HCT116 (cell line): ENCODE measurements at regions not wholly inside any gene's neighbourhood (a gene's known extent, or its start where the extent isn't known, plus 50 kb on each side); places are given as distances from the start of the nearest gene placed in this dataset.

ENCODE experiments used
- ATAC-seq: fragments of 200-7000 bp; cut with Tn5 transposase; 2 replicates; pipeline ENCODE4 v1.9.1; 2020; ENCODE audit warnings: mild to moderate bottlenecking, moderate library complexity
- BruUV-seq: library from RNA; stranded (reverse); fragments of 400-500 nt; replicated peaks from 2 replicates; lab custom pipeline; 2021; lab: Mats Ljungman, UMichigan
- CTCF ChIA-PET: fragments of 300-600 bp; sonication (Branson Sonifier 250); formaldehyde crosslinking; loops from one replicate; lab custom pipeline; 2021; ENCODE audit warnings: antibody characterized with exemption; lab: Charles Lee
- POLR2A ChIA-PET: fragments of 300-600, 350-600 bp; sonication (Branson Sonifier 250); formaldehyde crosslinking; loops from one replicate; lab custom pipeline; 2021; ENCODE audit warnings: antibody characterized with exemption; lab: Charles Lee
- RAD21 ChIA-PET, 2 experiments: fragments of 300-600 bp; sonication (Branson Sonifier 250); formaldehyde crosslinking; loops; one replicate each; lab custom pipeline; 2023; ENCODE audit warnings: low total read pairs in 2 of 2; ENCODE audit not compliant: uncharacterized antibody in 2 of 2, unreplicated experiment in 2 of 2, low non-redundant PET in 1 of 2; lab: Charles Lee
- DNase-seq: peaks from one replicate; pipeline ENCODE4 v3.0.0-alpha.2; 2010; ENCODE audit warnings: low read depth, low spot score
- H2AFZ ChIP-seq: fragments of 200-600 bp; shearing (Covaris generic), sonication (generic); 2 replicates; pipeline ENCODE4 v1.6.1; 2017; ENCODE audit warnings: low read depth, mixed run types, mixed read lengths, antibody characterized with exemption, low read length; ENCODE audit not compliant: poor library complexity, severe bottlenecking
- H3K27ac ChIP-seq: 2 replicates; pipeline ENCODE4 v1.5.1; 2012; ENCODE audit warnings: low read depth, low read length
- H3K27me3 ChIP-seq: fragments of 200-600 bp; sonication (generic); 2 replicates; pipeline ENCODE4 v1.6.1; 2016; ENCODE audit warnings: mixed run types, low read length, mixed read lengths; ENCODE audit not compliant: insufficient read depth
- H3K36me3 ChIP-seq, 2 experiments: fragments of 200-500 bp in 1 of 2; fragments of 200-600 bp in 1 of 2; sonication (Bioruptor generic) in 1 of 2; sonication (generic) in 1 of 2; 2 replicates each; pipeline versions ENCODE4 v1.5.1 to v1.6.1; 2014 to 2016; ENCODE audit warnings: low read length in 2 of 2, inconsistent platforms in 1 of 2, mixed read lengths in 1 of 2, mixed run types in 1 of 2; ENCODE audit not compliant: insufficient read depth in 2 of 2, control insufficient read depth in 1 of 2
- H3K4me1 ChIP-seq, 2 experiments: fragments of 200-600 bp in 1 of 2; sonication (generic) in 1 of 2; 2 replicates each; pipeline versions ENCODE4 v1.5.1 to v1.6.1; 2012 to 2017; ENCODE audit warnings: low read length in 2 of 2, inconsistent platforms in 1 of 2, mild to moderate bottlenecking in 1 of 2, mixed read lengths in 1 of 2, mixed run types in 1 of 2, moderate library complexity in 1 of 2; ENCODE audit not compliant: insufficient read depth in 2 of 2, control insufficient read depth in 1 of 2
- H3K4me2 ChIP-seq: fragments of 200-600 bp; sonication (generic); 2 replicates; pipeline ENCODE4 v1.6.1; 2017; ENCODE audit warnings: mixed run types, low read length, mixed read lengths
- H3K4me3 ChIP-seq, 2 experiments: fragments of 200-600 bp in 1 of 2; sonication (generic) in 1 of 2; replicated peaks in 1 of 2; 2 replicates each; pipeline ENCODE4 v1.5.1; 2011 to 2016; ENCODE audit warnings: low read length in 2 of 2, control low read depth in 1 of 2, low read depth in 1 of 2, mild to moderate bottlenecking in 1 of 2, mixed read lengths in 1 of 2, mixed run types in 1 of 2
- H3K79me2 ChIP-seq: fragments of 200-600 bp; sonication (generic); 2 replicates; pipeline ENCODE4 v1.6.1; 2017; ENCODE audit warnings: mild to moderate bottlenecking, mixed run types, low read length, moderate library complexity, mixed read lengths; ENCODE audit not compliant: insufficient read depth
- H3K9ac ChIP-seq: fragments of 200-600 bp; sonication (generic); 2 replicates; pipeline ENCODE4 v1.6.1; 2016; ENCODE audit warnings: low read length, mixed read lengths
- H3K9me2 ChIP-seq: fragments of 200-600 bp; sonication (generic), shearing (Covaris generic); 2 replicates; pipeline ENCODE4 v1.6.1; 2017; ENCODE audit warnings: mixed run types, mild to moderate bottlenecking, moderate library complexity; ENCODE audit not compliant: insufficient read depth
- H3K9me3 ChIP-seq, 2 experiments: fragments of 200-500 bp in 1 of 2; fragments of 200-600 bp in 1 of 2; sonication (Bioruptor generic) in 1 of 2; sonication (generic) in 1 of 2; 2 replicates each; pipeline ENCODE4 v1.6.1; 2014 to 2017; ENCODE audit warnings: low read length in 2 of 2, mixed read lengths in 2 of 2, inconsistent platforms in 1 of 2, low read depth in 1 of 2, mild to moderate bottlenecking in 1 of 2, mixed run types in 1 of 2, moderate library complexity in 1 of 2; ENCODE audit not compliant: control insufficient read depth in 1 of 2, insufficient read depth in 1 of 2
- H4K20me1 ChIP-seq: fragments of 200-600 bp; sonication (generic), shearing (Covaris generic); 2 replicates; pipeline ENCODE4 v1.6.1; 2017; ENCODE audit warnings: mixed run types, mild to moderate bottlenecking, moderate library complexity; ENCODE audit not compliant: insufficient read depth
- CBX3 ChIP-seq: IDR thresholded peaks from 2 replicates; pipeline ENCODE4 v1.6.1; 2012; ENCODE audit warnings: low read depth
- EGR1 ChIP-seq: IDR thresholded peaks from 2 replicates; pipeline ENCODE4 v1.6.1; 2012; ENCODE audit warnings: low read depth
- EZH2phosphoT487 ChIP-seq: fragments of 200-600 bp; IDR thresholded peaks from 2 replicates; pipeline ENCODE4 v1.6.1; 2018; ENCODE audit warnings: antibody characterized with exemption, borderline replicate concordance
- JUND ChIP-seq: IDR thresholded peaks from 2 replicates; pipeline ENCODE4 v1.6.1; 2012
- RAD21 ChIP-seq: IDR thresholded peaks from 2 replicates; pipeline ENCODE4 v1.6.1; 2012; ENCODE audit warnings: low read depth, mild to moderate bottlenecking
- SRF ChIP-seq: IDR thresholded peaks from 2 replicates; pipeline ENCODE4 v1.6.1; 2012; ENCODE audit warnings: low read depth
- ZNF274 ChIP-seq: fragments of 200-500 bp; sonication (Bioruptor generic); IDR thresholded peaks from 2 replicates; pipeline ENCODE4 v1.6.1; 2014; ENCODE audit warnings: mild to moderate bottlenecking, low read depth, low read length, inconsistent platforms
- intact Hi-C: fragments of 100-400 bp; cut with micrococcal nuclease; formaldehyde crosslinking; loops from 2 replicates; pipeline ENCODE4 v1.10.0; 2022
- TF ChIP-seq, protein P1 (sequence below): IDR thresholded peaks from 2 replicates; pipeline ENCODE4 v1.6.1; 2012; ENCODE audit warnings: low read depth
- TF ChIP-seq, protein P2 (sequence below): IDR thresholded peaks from 2 replicates; pipeline ENCODE4 v1.6.1; 2012
- TF ChIP-seq, protein P3 (sequence below): IDR thresholded peaks from 2 replicates; pipeline ENCODE4 v1.6.1; 2011; ENCODE audit warnings: mild to moderate bottlenecking, low read length, moderate library complexity; ENCODE audit not compliant: insufficient replicate concordance; ENCODE audit errors: extremely low read depth
- TF ChIP-seq, protein P4 (sequence below): IDR thresholded peaks from 2 replicates; pipeline ENCODE4 v1.6.1; 2012

DNA sequence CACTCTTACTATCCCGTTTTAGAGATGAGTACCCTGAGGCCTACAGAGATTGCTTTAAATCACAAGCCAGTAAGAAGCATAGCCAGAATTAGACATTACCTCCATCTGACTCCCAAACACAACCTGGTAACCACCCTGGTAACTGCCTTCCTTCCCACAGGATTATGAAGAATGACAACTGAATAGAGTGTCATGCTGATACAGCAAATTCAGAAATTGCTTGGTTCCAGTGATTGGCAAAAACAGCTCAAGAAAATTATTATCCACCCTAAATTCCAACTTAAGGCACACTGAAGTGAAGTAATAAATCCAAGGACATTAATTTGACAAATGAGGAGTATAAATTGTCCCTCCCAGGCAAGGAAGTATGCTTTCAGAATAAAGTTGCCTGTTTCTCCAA, 195.8 kb upstream of the RBMS1 start:
- no peak for TF ChIP-seq ZNF274
- no peak for TF ChIP-seq CBX3
- TF ChIP-seq, protein P1, sequence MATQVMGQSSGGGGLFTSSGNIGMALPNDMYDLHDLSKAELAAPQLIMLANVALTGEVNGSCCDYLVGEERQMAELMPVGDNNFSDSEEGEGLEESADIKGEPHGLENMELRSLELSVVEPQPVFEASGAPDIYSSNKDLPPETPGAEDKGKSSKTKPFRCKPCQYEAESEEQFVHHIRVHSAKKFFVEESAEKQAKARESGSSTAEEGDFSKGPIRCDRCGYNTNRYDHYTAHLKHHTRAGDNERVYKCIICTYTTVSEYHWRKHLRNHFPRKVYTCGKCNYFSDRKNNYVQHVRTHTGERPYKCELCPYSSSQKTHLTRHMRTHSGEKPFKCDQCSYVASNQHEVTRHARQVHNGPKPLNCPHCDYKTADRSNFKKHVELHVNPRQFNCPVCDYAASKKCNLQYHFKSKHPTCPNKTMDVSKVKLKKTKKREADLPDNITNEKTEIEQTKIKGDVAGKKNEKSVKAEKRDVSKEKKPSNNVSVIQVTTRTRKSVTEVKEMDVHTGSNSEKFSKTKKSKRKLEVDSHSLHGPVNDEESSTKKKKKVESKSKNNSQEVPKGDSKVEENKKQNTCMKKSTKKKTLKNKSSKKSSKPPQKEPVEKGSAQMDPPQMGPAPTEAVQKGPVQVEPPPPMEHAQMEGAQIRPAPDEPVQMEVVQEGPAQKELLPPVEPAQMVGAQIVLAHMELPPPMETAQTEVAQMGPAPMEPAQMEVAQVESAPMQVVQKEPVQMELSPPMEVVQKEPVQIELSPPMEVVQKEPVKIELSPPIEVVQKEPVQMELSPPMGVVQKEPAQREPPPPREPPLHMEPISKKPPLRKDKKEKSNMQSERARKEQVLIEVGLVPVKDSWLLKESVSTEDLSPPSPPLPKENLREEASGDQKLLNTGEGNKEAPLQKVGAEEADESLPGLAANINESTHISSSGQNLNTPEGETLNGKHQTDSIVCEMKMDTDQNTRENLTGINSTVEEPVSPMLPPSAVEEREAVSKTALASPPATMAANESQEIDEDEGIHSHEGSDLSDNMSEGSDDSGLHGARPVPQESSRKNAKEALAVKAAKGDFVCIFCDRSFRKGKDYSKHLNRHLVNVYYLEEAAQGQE, result no peak
- TF ChIP-seq EZH2phosphoT487, result no peak
- TF ChIP-seq, protein P2, sequence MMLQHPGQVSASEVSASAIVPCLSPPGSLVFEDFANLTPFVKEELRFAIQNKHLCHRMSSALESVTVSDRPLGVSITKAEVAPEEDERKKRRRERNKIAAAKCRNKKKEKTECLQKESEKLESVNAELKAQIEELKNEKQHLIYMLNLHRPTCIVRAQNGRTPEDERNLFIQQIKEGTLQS, result no peak
- TF ChIP-seq JUND, result no peak
- TF ChIP-seq SRF, result no peak
- TF ChIP-seq, protein P3, sequence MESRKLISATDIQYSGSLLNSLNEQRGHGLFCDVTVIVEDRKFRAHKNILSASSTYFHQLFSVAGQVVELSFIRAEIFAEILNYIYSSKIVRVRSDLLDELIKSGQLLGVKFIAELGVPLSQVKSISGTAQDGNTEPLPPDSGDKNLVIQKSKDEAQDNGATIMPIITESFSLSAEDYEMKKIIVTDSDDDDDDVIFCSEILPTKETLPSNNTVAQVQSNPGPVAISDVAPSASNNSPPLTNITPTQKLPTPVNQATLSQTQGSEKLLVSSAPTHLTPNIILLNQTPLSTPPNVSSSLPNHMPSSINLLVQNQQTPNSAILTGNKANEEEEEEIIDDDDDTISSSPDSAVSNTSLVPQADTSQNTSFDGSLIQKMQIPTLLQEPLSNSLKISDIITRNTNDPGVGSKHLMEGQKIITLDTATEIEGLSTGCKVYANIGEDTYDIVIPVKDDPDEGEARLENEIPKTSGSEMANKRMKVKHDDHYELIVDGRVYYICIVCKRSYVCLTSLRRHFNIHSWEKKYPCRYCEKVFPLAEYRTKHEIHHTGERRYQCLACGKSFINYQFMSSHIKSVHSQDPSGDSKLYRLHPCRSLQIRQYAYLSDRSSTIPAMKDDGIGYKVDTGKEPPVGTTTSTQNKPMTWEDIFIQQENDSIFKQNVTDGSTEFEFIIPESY, result no peak
- TF ChIP-seq EGR1, result no peak
- no peak for TF ChIP-seq RAD21
- TF ChIP-seq, protein P4, sequence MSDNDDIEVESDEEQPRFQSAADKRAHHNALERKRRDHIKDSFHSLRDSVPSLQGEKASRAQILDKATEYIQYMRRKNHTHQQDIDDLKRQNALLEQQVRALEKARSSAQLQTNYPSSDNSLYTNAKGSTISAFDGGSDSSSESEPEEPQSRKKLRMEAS, result no peak
- TF ChIP-seq, all 23 proteins: peak for 0
- Histone ChIP-seq H3K9me2 (no peaks in the 10 kb centered on the region), H3K4me1 (no peaks in the 10 kb centered on the region), H2AFZ (no peak overlapping the region), H3K9ac (no peak overlapping the region), H3K79me2 (no peaks in the 10 kb centered on the region), H3K9me3 (no peaks in the 10 kb centered on the region), H3K27ac (no peak overlapping the region), H3K36me3 (no peaks in the 10 kb centered on the region), H3K4me3 (no peak overlapping the region), H4K20me1 (no peaks in the 10 kb centered on the region), H3K27me3 (no peaks in the 10 kb centered on the region), H3K4me2 (no peak overlapping the region)
- no TSS peak for BruUV-seq
- ATAC-seq (no peak), DNase-seq (no peak)
- ChIA-PET POLR2A (no interaction called here), CTCF (no interaction called here), RAD21 (no interaction called here)
- intact Hi-C loops, result no loop called here
